Kidney (tissue), 13 donors: ENCODE measurements at regions not wholly inside any gene's neighbourhood (a gene's known extent, or its start where the extent isn't known, plus 50 kb on each side); places are given as distances from the start of the nearest gene placed in this dataset.

Source experiments
- DNase-seq, 5 donors: peaks; one replicate each; pipeline ENCODE4 v3.0.0-alpha.2; 2013 to 2020
- FAIRE-seq: peaks from 2 replicates; lab custom pipeline; 2012; peaks lifted over from hg19 to GRCh38; lab: Jason Lieb, UNC
- H3K27ac ChIP-seq, 2 donors: one replicate each; pipeline ENCODE4 v1.7.0; 2013; ENCODE audit warnings: low read depth in 2 of 2, low read length in 2 of 2, inconsistent platforms in 1 of 2
- H3K27me3 ChIP-seq: one replicate; pipeline ENCODE4 v1.7.1; 2013; ENCODE audit warnings: low read length, inconsistent platforms; ENCODE audit not compliant: control insufficient read depth, insufficient read depth
- H3K36me3 ChIP-seq, 3 donors: one replicate each; pipeline versions ENCODE4 v1.7.0 to v1.7.1; 2013; ENCODE audit warnings: low read length in 3 of 3, control low read depth in 1 of 3, inconsistent platforms in 1 of 3; ENCODE audit not compliant: insufficient read depth in 3 of 3, control insufficient read depth in 2 of 3
- H3K4me1 ChIP-seq, 3 donors: one replicate each; pipeline versions ENCODE4 v1.7.0 to v1.7.1; 2013; ENCODE audit warnings: low read length in 3 of 3, inconsistent platforms in 1 of 3, low read depth in 1 of 3; ENCODE audit not compliant: control insufficient read depth in 2 of 3, insufficient read depth in 2 of 3
- H3K4me3 ChIP-seq, 3 donors: one replicate each; pipeline versions ENCODE4 v1.7.0 to v1.8.1; 2013; ENCODE audit warnings: low read length in 3 of 3, control low read depth in 1 of 3, inconsistent platforms in 1 of 3
- H3K9ac ChIP-seq, 3 donors: one replicate each; pipeline versions ENCODE4 v1.7.0 to v1.7.1; 2013; ENCODE audit warnings: low read length in 3 of 3, control low read depth in 1 of 3, inconsistent platforms in 1 of 3
- H3K9me3 ChIP-seq, 3 donors: one replicate each; pipeline versions ENCODE4 v1.7.0 to v1.7.1; 2013; ENCODE audit warnings: low read length in 3 of 3, control low read depth in 1 of 3, inconsistent platforms in 1 of 3; ENCODE audit not compliant: control insufficient read depth in 2 of 3, insufficient read depth in 1 of 3
- intact Hi-C: fragments of 100-400 bp; cut with DNase I; formaldehyde crosslinking; loops from one replicate; pipeline ENCODE4 v1.11.1; 2022
- TF ChIP-seq, protein P1 (sequence below): IDR thresholded peaks from 3 replicates; pipeline ENCODE4 v1.5.1; 2012; ENCODE audit warnings: mild to moderate bottlenecking, moderate library complexity, borderline replicate concordance; ENCODE audit not compliant: insufficient read depth; ENCODE audit errors: extremely low read depth
- donor health status: control.
- donor health status: control.
- donor health status: control.
- donor health status: control.
- donor health status: control.
- donor health status: DM: yes; HTN: yes; CAD: no.
- donor health status: Normal renal cell carcinoma (clear cell type).

DNA sequence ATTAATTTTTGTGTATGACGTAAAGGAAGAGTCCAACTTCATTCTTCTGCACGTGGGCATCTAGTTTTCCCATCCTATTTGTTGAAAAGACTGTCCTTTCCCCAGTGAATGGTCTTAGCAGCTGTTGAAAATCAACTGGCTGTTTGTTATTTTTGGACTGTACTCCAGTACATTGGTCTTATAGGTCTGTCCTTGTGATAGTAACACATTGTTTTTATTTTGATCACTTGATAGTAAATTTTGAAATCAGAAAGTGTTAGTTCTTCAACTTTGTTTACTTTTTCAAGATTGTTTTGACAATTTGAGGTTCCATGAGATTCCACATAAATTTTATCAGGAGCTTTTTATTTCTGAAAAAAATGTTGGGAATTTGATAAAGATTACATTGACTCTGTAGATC, 280.2 kb upstream of the FOXQ1 start:
- FAIRE-seq: no peak

DNA sequence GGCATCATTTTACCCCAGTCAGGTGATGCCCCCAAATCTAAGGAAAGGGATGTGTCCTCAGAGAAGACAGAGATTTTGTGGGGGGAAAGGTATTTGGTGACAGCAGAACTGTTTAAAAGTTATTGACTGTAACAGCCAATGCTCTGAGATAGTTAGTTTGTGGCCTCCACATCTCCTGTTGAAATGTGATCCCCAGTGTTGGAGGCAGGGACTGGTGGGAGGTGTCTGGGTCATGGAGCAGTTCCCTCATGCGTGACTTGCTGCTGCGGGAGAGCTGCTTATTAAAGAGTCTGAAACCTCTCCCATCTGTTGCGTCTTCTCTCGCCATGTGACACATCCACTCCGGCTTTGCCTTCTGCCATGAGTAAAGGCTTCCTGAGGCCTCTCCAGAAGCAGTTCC, 282.8 kb upstream of the FOXQ1 start:
- Histone ChIP-seq H3K27ac (no peak overlapping the region), H3K4me3 (no peak overlapping the region), H3K4me1 (no peaks in the 10 kb centered on the region), H3K9me3 (no peaks in the 10 kb centered on the region), H3K36me3 (no peaks in the 10 kb centered on the region), H3K9ac (no peak overlapping the region), H3K27me3 (no peaks in the 10 kb centered on the region)
- peak in 4 of 5 donors; percentile 88 to 94 (median 92) for DNase-seq
- FAIRE-seq: no peak
- intact Hi-C loops: no loop called here
- TF ChIP-seq, protein P1, sequence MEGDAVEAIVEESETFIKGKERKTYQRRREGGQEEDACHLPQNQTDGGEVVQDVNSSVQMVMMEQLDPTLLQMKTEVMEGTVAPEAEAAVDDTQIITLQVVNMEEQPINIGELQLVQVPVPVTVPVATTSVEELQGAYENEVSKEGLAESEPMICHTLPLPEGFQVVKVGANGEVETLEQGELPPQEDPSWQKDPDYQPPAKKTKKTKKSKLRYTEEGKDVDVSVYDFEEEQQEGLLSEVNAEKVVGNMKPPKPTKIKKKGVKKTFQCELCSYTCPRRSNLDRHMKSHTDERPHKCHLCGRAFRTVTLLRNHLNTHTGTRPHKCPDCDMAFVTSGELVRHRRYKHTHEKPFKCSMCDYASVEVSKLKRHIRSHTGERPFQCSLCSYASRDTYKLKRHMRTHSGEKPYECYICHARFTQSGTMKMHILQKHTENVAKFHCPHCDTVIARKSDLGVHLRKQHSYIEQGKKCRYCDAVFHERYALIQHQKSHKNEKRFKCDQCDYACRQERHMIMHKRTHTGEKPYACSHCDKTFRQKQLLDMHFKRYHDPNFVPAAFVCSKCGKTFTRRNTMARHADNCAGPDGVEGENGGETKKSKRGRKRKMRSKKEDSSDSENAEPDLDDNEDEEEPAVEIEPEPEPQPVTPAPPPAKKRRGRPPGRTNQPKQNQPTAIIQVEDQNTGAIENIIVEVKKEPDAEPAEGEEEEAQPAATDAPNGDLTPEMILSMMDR: no peak

More for the DNA sequence above, 280.2 kb upstream of the FOXQ1 start:
- Histone ChIP-seq H3K9ac (no peak overlapping the region), H3K36me3 (no peaks in the 10 kb centered on the region), H3K4me3 (no peak overlapping the region), H3K9me3 (no peaks in the 10 kb centered on the region), H3K27ac (no peak overlapping the region), H3K4me1 (no peaks in the 10 kb centered on the region), H3K27me3 (no peaks in the 10 kb centered on the region)
- TF ChIP-seq, protein P1: no peak
- no peak for DNase-seq
- intact Hi-C loops: no loop called here

DNA sequence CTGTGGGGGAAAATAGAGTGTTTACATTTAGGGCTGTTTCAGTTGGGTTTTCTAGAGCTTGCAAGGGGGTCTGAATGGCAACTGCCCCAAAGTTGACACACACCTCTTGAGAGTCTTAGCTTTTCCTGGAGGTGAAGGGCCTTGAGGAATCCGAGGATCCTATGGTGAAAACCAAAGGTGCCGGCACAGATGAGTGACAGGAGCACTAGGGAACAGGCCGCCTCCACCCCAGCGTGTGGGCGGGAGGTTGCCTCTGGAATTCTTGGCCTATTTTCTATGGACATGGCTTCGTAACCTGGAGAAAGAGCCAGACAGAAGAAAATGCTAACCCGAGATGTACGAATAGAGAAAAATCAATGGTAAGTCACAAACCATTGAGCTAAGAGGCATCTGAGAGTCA, 283.2 kb upstream of the FOXQ1 start:
- no peaks in the 10 kb centered on the region for H3K27me3 ChIP-seq
- TF ChIP-seq, protein P1: no peak
- no peaks in the 10 kb centered on the region for H3K36me3 ChIP-seq
- H3K9ac ChIP-seq: no peak overlapping the region
- H3K4me1 ChIP-seq: no peaks in the 10 kb centered on the region
- H3K27ac ChIP-seq: no peak overlapping the region
- DNase-seq (peak in 1 of 5 donors; percentile 36), FAIRE-seq (no peak)
- H3K4me3 ChIP-seq: no peak overlapping the region
- no peaks in the 10 kb centered on the region for H3K9me3 ChIP-seq
- intact Hi-C loops: no loop called here
